ENCODE measurements at regions not wholly inside any gene's neighbourhood (a gene's known extent, or its start where the extent isn't known, plus 50 kb on each side); places are given as distances from the start of the nearest gene placed in this dataset.
A peak's percentile ranks its signal among the peaks of the same experiment; 100 is the strongest.

GRCh38 chr3:146339349-146339748 is 88.4 kb upstream of the PLSCR4 start:
- H3K9ac ChIP-seq (ENCODE audit: insufficient read depth in 1 of 2, low read length in 2 of 2): no peak overlapping the region
- no peak overlapping the region for H3K27ac ChIP-seq (ENCODE audit: low read depth in 1 of 2, low read length in 1 of 2)
- peak; percentile 47 to 75 (median 63) for DNase-seq
- no peaks in the 10 kb centered on the region for H3K36me3 ChIP-seq (ENCODE audit: control insufficient read depth in 4 of 4, insufficient read depth in 4 of 4, low read length in 4 of 4)
- no peak overlapping the region for H3K4me3 ChIP-seq
- TF ChIP-seq CTCF (IDR thresholded peaks at IDR 0.05; ENCODE audit: control extremely low read depth, extremely low read depth): no peak
- peaks cover 0 to 12% (median 0%) of the 10 kb centered on the region in 5 donors for H3K4me1 ChIP-seq (ENCODE audit: control insufficient read depth in 5 of 5, insufficient read depth in 5 of 5, low read length in 5 of 5)
- H3K9me3 ChIP-seq (ENCODE audit: control insufficient read depth in 4 of 4, insufficient read depth in 3 of 4, low read length in 3 of 4): no peaks in the 10 kb centered on the region
- no peaks in the 10 kb centered on the region for H3K27me3 ChIP-seq (ENCODE audit: control insufficient read depth in 3 of 3, insufficient read depth in 3 of 3, low read length in 2 of 3)
- WGBS, 2 donors: 74 to 82% methylated on average over 7 of the region's 7 CpGs
- ATAC-seq (ENCODE audit: insufficient read depth, low FRiP score): no peak

- no peaks in the 10 kb centered on the region for H3K36me3 ChIP-seq (ENCODE audit: control insufficient read depth in 4 of 4, insufficient read depth in 4 of 4, low read length in 4 of 4)
- DNase-seq (no peak), ATAC-seq (ENCODE audit: insufficient read depth, low FRiP score) (no peak)
- H3K9me3 ChIP-seq (ENCODE audit: control insufficient read depth in 4 of 4, insufficient read depth in 3 of 4, low read length in 3 of 4): no peaks in the 10 kb centered on the region
- no peaks in the 10 kb centered on the region for H3K27me3 ChIP-seq (ENCODE audit: control insufficient read depth in 3 of 3, insufficient read depth in 3 of 3, low read length in 2 of 3)
- H3K27ac ChIP-seq (ENCODE audit: low read depth in 1 of 2, low read length in 1 of 2): no peak overlapping the region
- H3K4me3 ChIP-seq: no peak overlapping the region
- no peak for TF ChIP-seq CTCF (IDR thresholded peaks at IDR 0.05; ENCODE audit: control extremely low read depth, extremely low read depth)
- H3K4me1 ChIP-seq (ENCODE audit: control insufficient read depth in 5 of 5, insufficient read depth in 5 of 5, low read length in 5 of 5): peaks cover 0 to 6% (median 0%) of the 10 kb centered on the region in 5 donors
- no peak overlapping the region for H3K9ac ChIP-seq (ENCODE audit: insufficient read depth in 1 of 2, low read length in 2 of 2)
- WGBS, 2 donors: 90 to 93% methylated on average over 7 of the region's 7 CpGs
Observed at GRCh38 chr3:146337991-146338390, 87.1 kb upstream of the PLSCR4 start.

- WGBS, 2 donors: 91 to 94% methylated on average over 3 of the region's 3 CpGs
Observed at GRCh38 chr3:146335386-146335785, 84.5 kb upstream of the PLSCR4 start.

More at GRCh38 chr3:146335386-146335785, 84.5 kb upstream of the PLSCR4 start:
- no peak for TF ChIP-seq CTCF (IDR thresholded peaks at IDR 0.05; ENCODE audit: control extremely low read depth, extremely low read depth)
- H3K9ac ChIP-seq (ENCODE audit: insufficient read depth in 1 of 2, low read length in 2 of 2): no peak overlapping the region
- H3K27me3 ChIP-seq (ENCODE audit: control insufficient read depth in 3 of 3, insufficient read depth in 3 of 3, low read length in 2 of 3): no peaks in the 10 kb centered on the region
- no peaks in the 10 kb centered on the region for H3K4me1 ChIP-seq (ENCODE audit: control insufficient read depth in 5 of 5, insufficient read depth in 5 of 5, low read length in 5 of 5)
- no peaks in the 10 kb centered on the region for H3K36me3 ChIP-seq (ENCODE audit: control insufficient read depth in 4 of 4, insufficient read depth in 4 of 4, low read length in 4 of 4)
- DNase-seq (no peak), ATAC-seq (ENCODE audit: insufficient read depth, low FRiP score) (no peak)
- no peak overlapping the region for H3K27ac ChIP-seq (ENCODE audit: low read depth in 1 of 2, low read length in 1 of 2)
- H3K4me3 ChIP-seq: no peak overlapping the region
- no peaks in the 10 kb centered on the region for H3K9me3 ChIP-seq (ENCODE audit: control insufficient read depth in 4 of 4, insufficient read depth in 3 of 4, low read length in 3 of 4)
